ENCODE measurements at regions not wholly inside any gene's neighbourhood (a gene's known extent, or its start where the extent isn't known, plus 50 kb on each side); places are given as distances from the start of the nearest gene placed in this dataset.
"Not testable (repeated sequence)": the region's sequence is repeated elsewhere in the genome, so short reads cannot be mapped to it uniquely, and the experiment has no call there.

GRCh38 chr14:106727962-106728361, 1201.6 kb downstream of the TMEM121 start:
- not testable (repeated sequence) for H3K27ac Mint-ChIP-seq; H3K27me3 Mint-ChIP-seq; H3K9me3 Mint-ChIP-seq (ENCODE audit: low read depth); H3K4me3 Mint-ChIP-seq (ENCODE audit: low read depth); H3K36me3 Mint-ChIP-seq (ENCODE audit: insufficient read depth); H3K4me1 Mint-ChIP-seq (ENCODE audit: low read depth); DNase-seq (ENCODE audit: low spot score, unreplicated experiment)

- Mint-ChIP-seq H3K9me3 (ENCODE audit: low read depth) (no peaks in the 10 kb centered on the region), H3K27me3 (no peaks in the 10 kb centered on the region), H3K27ac (no peak overlapping the region), H3K36me3 (ENCODE audit: insufficient read depth) (no peaks in the 10 kb centered on the region), H3K4me1 (ENCODE audit: low read depth) (no peaks in the 10 kb centered on the region), H3K4me3 (ENCODE audit: low read depth) (no peak overlapping the region)
- TF ChIP-seq, protein P1, sequence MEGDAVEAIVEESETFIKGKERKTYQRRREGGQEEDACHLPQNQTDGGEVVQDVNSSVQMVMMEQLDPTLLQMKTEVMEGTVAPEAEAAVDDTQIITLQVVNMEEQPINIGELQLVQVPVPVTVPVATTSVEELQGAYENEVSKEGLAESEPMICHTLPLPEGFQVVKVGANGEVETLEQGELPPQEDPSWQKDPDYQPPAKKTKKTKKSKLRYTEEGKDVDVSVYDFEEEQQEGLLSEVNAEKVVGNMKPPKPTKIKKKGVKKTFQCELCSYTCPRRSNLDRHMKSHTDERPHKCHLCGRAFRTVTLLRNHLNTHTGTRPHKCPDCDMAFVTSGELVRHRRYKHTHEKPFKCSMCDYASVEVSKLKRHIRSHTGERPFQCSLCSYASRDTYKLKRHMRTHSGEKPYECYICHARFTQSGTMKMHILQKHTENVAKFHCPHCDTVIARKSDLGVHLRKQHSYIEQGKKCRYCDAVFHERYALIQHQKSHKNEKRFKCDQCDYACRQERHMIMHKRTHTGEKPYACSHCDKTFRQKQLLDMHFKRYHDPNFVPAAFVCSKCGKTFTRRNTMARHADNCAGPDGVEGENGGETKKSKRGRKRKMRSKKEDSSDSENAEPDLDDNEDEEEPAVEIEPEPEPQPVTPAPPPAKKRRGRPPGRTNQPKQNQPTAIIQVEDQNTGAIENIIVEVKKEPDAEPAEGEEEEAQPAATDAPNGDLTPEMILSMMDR (IDR thresholded peaks at IDR 0.05; ENCODE audit: unreplicated experiment) = no peak
- DNase-seq (ENCODE audit: low spot score, unreplicated experiment) = no peak
Measured at GRCh38 chr14:106728611-106729010, 1202.2 kb downstream of the TMEM121 start.

DNA sequence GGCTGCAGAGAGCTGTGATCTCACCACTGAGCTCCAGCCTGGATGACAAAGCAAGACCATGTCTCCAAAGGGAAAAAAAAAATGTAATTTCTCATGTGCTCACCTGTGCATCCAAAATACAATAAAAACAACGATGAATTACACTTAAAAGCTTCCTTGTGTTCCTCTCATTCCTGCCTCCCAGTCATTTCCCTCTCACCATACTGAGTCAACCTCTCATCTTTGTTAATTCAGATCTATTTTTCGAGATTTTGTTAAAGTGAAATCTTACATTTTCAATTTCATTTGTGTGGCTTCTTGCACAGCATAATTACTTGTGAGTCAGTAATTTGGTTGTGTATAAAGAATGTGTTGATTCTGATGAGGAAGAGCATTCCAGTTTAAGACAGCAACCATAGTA, 1203.2 kb downstream of the TMEM121 start:
- H3K27me3 Mint-ChIP-seq = no peaks in the 10 kb centered on the region
- no peaks in the 10 kb centered on the region for H3K4me1 Mint-ChIP-seq (ENCODE audit: low read depth)
- H3K27ac Mint-ChIP-seq = no peak overlapping the region
- DNase-seq (ENCODE audit: low spot score, unreplicated experiment) = no peak
- H3K9me3 Mint-ChIP-seq (ENCODE audit: low read depth) = no peaks in the 10 kb centered on the region
- H3K4me3 Mint-ChIP-seq (ENCODE audit: low read depth) = no peak overlapping the region
- H3K36me3 Mint-ChIP-seq (ENCODE audit: insufficient read depth) = no peaks in the 10 kb centered on the region
- TF ChIP-seq, protein P1 (IDR thresholded peaks at IDR 0.05; ENCODE audit: unreplicated experiment) = no peak

DNA sequence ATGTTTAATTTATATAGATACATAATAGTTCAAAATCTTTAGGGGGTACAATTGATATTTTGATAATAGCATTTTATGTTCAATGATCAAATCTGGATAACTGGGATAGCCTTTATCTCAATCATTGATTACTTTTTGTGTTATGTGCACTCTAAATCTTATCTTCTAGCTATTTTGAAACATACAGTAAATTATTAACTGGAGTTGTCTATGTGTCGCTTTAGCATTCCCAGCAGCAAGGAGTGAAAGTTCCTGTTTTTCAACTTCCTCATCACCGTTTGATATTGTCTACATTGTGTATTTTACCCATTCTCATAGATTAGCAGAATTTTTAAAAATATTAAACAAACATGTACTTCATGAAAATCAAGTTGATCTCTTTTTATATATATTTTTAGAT, 1207.4 kb downstream of the TMEM121 start:
- DNase-seq (ENCODE audit: low spot score, unreplicated experiment) = no peak
- no peaks in the 10 kb centered on the region for H3K27me3 Mint-ChIP-seq
- H3K9me3 Mint-ChIP-seq (ENCODE audit: low read depth) = no peaks in the 10 kb centered on the region
- no peak overlapping the region for H3K27ac Mint-ChIP-seq
- no peak overlapping the region for H3K4me3 Mint-ChIP-seq (ENCODE audit: low read depth)
- no peaks in the 10 kb centered on the region for H3K36me3 Mint-ChIP-seq (ENCODE audit: insufficient read depth)
- TF ChIP-seq, protein P1 (IDR thresholded peaks at IDR 0.05; ENCODE audit: unreplicated experiment) = no peak
- no peaks in the 10 kb centered on the region for H3K4me1 Mint-ChIP-seq (ENCODE audit: low read depth)

- Mint-ChIP-seq H3K4me1 (ENCODE audit: low read depth) (no peaks in the 10 kb centered on the region), H3K27me3 (no peaks in the 10 kb centered on the region), H3K36me3 (ENCODE audit: insufficient read depth) (no peaks in the 10 kb centered on the region), H3K9me3 (ENCODE audit: low read depth) (no peaks in the 10 kb centered on the region), H3K27ac (no peak overlapping the region), H3K4me3 (ENCODE audit: low read depth) (no peak overlapping the region)
- no peak for DNase-seq (ENCODE audit: low spot score, unreplicated experiment)
- TF ChIP-seq, protein P1 (IDR thresholded peaks at IDR 0.05; ENCODE audit: unreplicated experiment) = no peak
Measured at GRCh38 chr14:106737021-106737420, 1210.6 kb downstream of the TMEM121 start.

DNA sequence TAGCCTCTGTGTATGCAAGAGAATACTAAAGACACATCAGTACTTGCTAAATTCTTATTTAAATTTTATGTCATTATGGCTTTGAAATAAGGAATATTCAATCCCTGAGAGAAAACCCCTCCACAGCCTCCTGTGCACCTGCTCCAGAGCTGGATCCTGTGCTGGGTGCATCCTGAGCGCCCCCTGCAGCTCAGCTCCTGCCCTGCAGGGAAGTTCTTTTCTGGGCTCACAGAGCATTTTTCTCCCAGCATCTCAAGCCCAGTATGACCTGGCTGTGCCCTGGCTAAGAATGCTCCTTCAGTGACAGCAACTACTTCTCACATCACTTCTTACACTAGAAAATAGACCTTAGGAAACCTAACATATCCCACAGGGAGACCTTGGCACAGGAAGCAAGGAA, 1211.7 kb downstream of the TMEM121 start:
- Mint-ChIP-seq H3K4me1 (ENCODE audit: low read depth) (no peaks in the 10 kb centered on the region), H3K27ac (no peak overlapping the region), H3K36me3 (ENCODE audit: insufficient read depth) (no peaks in the 10 kb centered on the region), H3K9me3 (ENCODE audit: low read depth) (no peaks in the 10 kb centered on the region), H3K27me3 (no peaks in the 10 kb centered on the region), H3K4me3 (ENCODE audit: low read depth) (no peak overlapping the region)
- DNase-seq (ENCODE audit: low spot score, unreplicated experiment) = no peak
- TF ChIP-seq, protein P1 (IDR thresholded peaks at IDR 0.05; ENCODE audit: unreplicated experiment) = no peak

DNA sequence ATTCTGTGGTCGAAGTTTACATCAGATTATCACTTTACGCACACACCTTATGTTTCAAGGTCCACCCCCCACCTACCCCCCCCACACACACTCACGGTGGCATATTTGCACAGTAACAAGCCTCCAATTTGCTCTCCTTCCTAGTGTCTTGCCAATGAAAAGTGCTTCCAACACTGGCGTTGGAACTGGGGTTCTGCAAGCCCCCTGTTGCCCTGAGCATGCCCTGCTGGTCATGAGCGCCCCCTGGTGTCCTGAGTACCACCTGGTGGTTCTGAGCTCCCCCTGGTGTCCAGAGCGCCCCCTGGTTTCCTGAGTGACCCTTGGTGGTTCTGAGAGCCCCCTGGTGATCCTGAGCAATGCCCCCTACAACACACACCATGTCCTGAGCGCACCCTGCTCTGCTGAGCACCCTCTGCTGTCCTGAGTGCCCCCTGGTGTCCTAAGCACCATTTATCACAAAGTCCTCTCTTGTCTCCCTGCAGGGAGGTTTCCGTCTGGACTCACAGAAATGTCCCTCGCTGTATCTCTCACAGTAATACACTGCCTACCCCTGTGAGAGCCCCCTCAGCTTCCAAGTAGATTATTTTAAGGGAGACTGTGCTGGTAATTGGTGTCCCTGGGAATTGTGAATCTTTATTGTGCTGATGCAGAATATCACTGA, 1212.3 kb downstream of the TMEM121 start:
- not testable (repeated sequence) for H3K9me3 Mint-ChIP-seq (ENCODE audit: low read depth); H3K27ac Mint-ChIP-seq; H3K27me3 Mint-ChIP-seq; H3K4me3 Mint-ChIP-seq (ENCODE audit: low read depth); H3K4me1 Mint-ChIP-seq (ENCODE audit: low read depth); H3K36me3 Mint-ChIP-seq (ENCODE audit: insufficient read depth); DNase-seq (ENCODE audit: low spot score, unreplicated experiment)

DNA sequence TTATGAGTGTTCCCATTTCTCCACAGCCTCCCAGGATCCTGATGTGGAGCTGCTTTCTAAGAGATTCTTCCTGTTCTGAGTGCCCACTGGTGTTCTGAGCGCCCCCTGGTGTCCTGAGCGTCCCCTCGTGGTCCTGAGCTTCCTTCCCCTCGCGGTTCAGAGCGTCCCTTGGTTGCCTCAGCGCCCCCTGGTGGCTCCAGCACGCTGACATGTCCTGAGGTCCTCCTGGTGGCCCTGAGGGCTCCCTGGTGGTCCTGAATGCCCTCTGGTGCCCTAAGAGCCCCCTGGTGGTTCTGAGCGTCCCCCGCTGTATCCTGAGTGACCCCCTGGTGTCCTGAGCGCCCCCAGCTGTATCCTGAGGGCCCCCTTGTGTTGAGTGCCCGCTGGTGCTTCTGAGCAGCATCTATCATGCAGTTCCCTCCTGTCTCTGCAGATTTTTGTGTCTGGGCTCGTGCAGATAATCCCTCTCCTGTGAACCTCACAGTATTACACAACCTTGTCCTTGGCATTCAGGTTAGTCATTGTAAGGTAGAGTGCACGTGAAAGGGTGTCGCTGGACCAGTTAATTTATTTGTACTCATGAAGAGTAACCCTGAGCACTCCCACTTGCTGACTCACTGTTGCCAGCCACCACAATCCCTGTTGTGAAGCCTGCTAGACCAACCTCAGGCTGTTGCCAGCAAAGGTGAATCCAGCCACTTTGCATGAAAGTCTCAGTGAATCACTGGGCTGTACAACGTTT, 1214.9 kb downstream of the TMEM121 start:
- not testable (repeated sequence) for H3K36me3 Mint-ChIP-seq (ENCODE audit: insufficient read depth); H3K4me3 Mint-ChIP-seq (ENCODE audit: low read depth); H3K9me3 Mint-ChIP-seq (ENCODE audit: low read depth); H3K4me1 Mint-ChIP-seq (ENCODE audit: low read depth); H3K27me3 Mint-ChIP-seq; DNase-seq (ENCODE audit: low spot score, unreplicated experiment); H3K27ac Mint-ChIP-seq

All from progenitor cell of endocrine pancreas (in vitro differentiated cells).